ENCODE measurements at regions not wholly inside any gene's neighbourhood (a gene's known extent, or its start where the extent isn't known, plus 50 kb on each side); places are given as distances from the start of the nearest gene placed in this dataset.
"Not testable (repeated sequence)": the region's sequence is repeated elsewhere in the genome, so short reads cannot be mapped to it uniquely, and the experiment has no call there.

DNA sequence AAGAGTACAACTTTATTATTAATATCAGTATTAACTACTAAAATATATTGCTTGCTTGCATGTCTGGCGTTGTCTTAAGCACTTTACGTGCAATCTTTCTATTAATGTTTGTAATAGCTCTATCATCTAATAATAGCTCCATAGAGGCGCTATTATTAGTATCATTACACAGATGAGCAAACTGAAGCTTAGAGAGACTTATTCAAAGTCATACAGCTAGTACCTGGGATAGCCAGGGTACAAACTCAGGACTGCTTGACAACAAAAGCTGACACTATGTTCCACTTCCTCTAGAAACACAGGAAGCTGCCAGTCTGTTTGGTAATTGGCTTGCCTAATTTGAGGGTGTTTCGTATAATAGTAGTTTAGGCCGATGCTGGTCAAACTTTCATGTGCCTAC, 523.2 kb downstream of the RMST start:
- no peak for DNase-seq (ENCODE audit: low spot score)

DNA sequence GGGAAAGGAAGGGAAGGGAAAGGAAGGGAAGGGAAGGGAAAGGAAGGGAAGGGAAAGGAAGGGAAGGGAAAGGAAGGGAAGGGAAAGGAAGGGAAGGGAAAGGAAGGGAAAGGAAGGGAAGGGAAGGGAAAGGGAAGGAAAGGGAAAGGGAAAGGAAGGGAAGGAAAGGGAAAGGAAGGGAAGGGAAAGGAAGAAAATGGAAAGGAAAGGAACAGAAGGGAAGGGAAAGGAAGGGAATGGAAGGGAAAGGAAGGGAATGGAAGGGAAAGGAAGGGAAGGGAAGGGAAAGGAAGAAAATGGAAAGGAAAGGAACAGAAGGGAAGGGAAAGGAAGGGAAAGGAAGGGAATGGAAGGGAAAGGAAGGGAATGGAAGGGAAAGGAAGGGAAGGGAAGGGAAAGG, 526.0 kb downstream of the RMST start:
- DNase-seq (ENCODE audit: low spot score) = not testable (repeated sequence)

DNA sequence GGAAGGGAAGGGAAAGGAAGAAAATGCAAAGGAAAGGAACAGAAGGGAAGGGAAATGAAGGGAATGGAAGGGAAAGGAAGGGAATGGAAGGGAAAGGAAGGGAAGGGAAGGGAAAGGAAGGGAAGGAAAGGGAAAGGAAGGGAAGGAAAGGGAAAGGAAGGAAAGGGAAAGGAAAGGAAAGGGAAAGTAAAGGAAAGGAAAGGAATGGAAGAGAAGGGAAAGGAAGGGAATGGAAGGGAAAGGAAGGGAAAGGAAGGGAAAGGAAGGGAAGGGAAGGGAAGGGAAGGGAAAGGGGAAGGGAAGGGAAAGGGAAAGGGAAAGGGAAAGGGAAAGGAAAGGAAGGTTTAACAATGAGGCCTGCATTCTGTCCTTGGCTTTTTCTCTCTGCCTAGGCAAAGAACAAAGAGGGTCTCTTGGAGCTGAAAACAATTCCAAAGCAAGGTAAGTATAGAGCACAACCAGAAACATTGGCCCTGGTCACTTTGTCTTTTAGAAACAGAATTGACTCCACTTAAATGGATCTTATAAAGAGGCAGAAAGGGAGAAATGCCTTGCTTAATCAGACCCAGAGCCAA, 525.9 kb upstream of the TMPO start:
- no peak for DNase-seq (ENCODE audit: low spot score)

DNA sequence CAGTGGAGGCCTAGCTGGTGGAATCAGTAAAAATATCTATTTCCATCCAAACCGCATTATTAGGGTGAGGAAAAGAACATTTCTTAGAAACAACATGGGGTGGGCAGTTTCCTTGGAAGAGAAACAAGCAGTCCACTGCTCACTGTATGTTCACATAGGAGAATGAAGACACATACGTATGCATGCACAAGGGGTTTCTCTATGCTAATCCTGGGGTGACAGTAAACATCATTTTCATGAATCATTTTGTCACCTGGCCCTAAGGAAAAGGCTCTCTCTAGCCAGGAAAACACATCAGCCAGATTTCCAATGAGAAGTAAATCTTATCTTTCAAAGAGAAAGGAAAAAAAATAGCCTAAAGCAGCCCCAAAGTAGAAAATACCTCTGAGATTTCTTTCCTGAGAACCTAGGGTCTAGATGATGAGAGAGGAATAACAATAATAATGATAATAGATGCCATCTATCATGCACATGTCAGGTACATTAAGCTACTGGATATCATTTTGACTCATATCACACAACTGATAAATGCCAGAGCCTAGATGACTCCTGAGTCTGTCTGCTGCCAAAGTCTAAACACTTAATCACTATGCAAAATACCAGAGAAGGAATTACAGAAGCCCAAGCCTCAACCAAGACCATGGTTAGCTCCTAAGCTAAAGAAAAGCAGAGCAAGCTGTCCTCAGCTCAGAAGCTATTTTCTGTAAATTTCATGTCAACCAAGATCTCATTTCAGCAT, 520.5 kb upstream of the TMPO start:
- no peak for DNase-seq (ENCODE audit: low spot score)

DNA sequence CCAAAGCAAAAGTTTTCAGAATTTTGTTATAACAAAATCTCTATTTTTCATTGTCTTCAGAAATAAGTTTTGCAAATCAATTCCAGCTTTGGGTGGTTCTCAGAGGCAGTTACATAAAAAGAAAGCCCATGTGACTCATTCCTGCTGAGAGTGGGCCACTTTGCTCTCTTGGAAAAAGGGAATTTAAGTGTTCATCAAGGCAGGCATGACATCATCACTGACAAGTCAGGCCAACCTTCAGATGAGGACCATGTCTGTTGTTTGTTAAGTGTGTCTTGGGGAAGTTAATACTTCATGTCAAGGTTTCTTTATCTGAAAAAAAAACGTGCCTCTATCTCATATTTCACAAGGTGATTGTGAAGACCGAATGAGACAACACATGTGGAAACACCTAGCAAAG, 519.8 kb upstream of the TMPO start:
- DNase-seq (ENCODE audit: low spot score) = no peak

DNA sequence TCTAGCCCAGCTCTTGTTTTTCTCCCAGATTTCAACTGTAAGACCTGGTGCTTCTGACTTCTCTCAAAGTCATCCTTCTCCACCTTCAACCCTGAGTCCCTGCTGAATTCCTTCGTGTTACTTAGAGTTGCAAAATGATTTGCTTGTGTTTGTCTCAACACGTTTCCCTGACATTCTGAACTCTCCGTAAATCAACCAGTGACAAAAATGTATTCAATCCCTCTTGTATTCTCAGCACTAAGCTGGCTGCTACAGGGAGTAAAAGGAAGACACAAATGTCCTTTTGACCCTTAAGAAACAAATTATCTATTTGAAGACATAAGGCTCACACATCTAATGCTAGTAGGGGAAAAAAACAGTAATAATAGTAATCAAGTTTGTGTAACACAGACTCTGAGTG, 514.0 kb upstream of the TMPO start:
- no peak for DNase-seq (ENCODE audit: low spot score)

DNA sequence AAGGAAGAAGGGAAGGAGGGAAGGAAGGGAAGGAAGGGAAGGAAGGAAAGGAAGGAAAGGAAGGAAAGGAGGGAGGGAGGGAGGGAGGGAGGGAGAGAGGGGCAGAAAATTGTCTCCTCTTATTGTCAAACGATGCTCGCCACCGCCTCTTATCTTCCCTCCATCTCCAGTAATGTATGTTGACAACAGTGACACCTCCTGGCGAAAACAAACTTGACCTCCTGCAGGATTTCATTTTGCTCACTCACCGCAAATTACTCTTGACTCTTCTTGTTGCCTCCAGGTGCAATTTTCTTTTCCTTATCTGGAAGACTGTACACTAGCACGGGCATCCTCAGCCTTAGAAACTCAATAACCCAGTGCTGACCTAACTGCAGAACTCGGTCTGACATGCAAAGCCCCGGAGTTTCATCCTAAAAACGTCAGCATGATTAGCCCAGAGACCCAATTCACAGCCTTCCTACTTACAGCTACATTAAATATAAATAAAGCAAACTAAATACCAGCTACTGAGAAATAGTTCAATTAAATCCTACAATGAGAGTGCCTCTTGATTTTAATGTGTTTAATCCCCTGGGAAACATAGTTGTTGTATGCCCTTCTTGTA, 512.4 kb upstream of the TMPO start:
- no peak for DNase-seq (ENCODE audit: low spot score)

DNA sequence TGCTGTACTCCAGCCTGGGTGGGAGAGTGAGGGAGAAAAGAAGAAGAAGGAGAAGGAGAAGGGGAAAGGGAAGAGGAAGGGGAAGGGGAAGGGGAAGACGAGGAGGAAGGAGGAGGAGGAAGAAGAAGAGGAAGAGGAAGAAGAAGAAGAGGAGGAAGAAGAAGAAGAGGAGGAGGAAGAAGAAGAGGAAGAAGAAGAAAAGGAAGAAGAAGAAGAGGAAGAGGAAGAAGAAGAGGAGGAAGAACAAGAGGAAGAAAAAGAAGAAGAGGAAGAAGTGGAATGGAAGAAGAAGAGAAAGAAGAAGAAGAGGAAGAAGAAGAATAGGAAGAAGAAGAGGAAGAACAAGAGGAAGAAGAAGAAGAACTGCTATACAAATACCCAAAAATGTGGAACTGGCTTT, 507.4 kb upstream of the TMPO start:
- DNase-seq (ENCODE audit: low spot score) = no peak

DNA sequence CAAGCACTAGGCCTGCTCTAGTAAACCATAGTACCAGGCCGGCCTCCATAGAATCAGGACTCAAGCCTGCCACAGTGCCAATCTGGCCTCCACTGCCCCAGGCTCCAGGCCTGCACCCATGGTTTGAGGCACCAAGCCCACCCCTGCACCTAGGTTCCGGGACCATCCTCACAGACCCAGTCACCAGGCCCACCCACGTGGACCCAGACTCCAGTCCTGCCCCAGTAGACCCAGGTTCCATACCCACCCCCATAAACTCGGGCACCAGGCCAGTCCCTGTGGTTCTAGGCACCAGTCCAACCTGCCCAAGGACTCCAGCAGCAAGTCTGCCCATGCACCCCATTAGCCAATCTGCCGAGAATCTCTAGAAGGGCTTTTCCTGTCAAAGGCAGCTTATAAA, 501.8 kb upstream of the TMPO start:
- DNase-seq (ENCODE audit: low spot score) = no peak

DNA sequence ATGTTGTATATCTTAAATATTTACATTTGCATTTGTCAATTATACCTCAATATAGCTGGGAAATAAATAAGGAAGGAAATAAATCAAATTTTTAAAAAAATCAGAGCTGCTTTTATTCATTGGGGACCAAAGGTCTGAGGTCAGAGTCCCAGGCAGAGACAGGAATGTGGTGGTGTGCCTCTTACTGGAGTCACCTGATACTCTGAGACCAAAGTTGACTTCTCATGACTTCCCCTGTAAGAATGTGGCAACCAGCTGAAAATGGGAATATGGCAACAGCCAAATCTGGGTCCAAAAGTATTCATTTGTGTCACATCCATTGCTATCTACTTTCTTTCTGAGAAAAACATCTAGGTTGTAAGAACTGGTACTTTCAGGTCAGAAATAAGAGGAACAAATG, 496.6 kb upstream of the TMPO start:
- no peak for DNase-seq (ENCODE audit: low spot score)

DNA sequence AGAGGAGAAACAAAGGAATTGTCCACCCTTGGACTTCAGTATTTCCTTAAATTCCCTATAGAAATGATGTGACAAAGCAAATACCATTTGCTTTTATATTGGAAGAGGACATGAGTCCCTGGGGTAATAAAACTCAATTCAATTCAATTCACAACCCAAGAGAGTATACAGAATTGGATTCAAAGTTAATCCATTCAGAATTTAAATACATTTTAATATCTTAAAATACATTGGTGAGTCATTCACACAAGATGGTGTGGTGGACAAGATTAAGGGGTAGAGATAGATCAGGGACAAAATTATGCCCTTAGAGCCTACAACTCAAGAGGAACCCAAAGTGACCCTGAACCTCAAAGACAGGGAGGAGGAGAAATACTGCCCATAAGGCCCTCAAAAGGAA, 495.0 kb upstream of the TMPO start:
- no peak for DNase-seq (ENCODE audit: low spot score)

DNA sequence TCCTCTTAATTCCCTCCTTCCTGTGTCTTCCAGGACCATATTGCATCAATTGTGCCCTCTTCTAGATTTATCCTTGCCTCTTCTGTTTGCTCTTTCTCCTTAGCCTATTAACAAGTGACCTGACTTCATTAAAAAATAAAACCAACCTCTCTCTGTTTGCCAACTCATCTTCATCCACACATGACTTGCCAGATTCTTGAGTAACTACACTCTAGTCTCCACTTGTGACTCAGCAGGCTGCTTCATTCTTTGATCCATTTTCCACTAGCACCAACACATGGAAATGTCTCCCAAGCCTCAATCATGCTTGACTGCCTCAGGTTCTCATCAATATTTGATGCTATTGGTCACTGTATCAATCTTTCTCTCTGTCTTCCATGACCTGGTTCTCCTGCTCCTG, 492.4 kb upstream of the TMPO start:
- no peak for DNase-seq (ENCODE audit: low spot score)

DNA sequence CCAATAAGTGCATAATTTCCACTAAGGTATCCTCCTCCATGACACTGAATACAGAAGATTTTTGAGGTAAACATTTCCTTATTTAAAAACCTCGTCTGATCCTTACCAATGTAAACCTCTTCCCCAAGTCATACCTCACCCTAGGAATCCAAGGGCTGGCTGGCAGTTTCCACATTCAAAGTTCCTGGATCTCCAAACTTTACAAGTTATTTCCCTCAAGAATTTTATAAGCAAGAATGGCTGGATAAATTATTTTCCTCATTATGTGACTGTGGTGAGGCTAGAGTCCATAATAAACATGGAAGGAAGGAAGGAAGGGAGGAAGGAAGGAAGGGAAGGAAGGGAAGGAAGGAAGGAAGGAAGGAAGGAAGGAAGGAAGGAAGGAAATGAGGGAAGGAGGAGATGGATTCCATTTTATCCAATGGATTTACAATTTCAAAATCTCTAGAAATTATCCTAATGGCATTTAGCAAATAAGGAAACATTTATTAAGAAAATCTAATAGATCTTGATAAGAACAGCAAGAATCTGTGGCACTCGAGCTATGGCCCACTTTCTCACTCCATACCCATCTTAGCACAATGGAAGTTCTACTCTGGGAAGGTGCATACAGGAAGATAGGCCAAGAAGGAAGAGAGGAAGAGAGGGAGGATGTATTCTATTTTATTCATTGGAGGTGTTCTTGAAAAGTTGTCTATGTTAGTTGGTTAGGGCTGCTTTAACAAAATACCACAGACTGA, 477.8 kb upstream of the TMPO start:
- no peak for DNase-seq (ENCODE audit: low spot score)

DNA sequence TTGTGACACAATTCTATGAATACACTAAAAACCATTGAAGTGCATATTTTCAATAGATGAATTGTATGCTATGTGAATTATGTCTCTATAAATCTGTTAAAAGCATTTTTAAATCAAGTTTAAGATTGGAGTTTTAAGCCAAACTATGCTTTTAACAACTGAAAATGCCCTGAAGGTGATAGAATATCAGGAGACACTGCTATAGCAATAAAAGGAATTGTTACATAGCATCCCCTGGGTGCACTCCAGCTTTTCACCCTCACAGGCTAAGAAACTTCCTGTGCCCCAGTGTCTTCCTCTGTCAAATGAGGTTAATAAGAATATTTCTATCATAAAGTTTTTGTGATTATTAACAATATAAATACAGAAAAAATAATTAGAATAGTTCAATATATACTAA, 472.7 kb upstream of the TMPO start:
- DNase-seq (ENCODE audit: low spot score) = no peak

DNA sequence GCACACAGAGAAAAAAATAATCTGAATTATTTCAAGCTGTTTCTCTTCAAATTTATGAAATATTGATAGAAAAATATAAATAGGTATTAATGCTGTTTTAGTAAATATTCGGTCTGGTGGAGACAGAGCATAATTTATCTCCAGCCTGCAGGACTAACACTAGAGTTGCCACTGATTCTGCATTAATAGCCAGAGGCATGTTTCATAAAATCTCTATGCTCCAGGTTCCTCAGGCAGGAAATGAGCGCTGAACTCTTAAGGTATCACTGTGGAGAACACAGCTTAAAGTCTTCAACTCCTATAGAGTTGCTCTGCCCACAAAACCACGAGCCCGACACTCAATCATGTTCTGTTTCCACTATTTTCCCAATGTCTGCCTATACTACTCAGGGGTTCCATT, 470.0 kb upstream of the TMPO start:
- no peak for DNase-seq (ENCODE audit: low spot score)

DNA sequence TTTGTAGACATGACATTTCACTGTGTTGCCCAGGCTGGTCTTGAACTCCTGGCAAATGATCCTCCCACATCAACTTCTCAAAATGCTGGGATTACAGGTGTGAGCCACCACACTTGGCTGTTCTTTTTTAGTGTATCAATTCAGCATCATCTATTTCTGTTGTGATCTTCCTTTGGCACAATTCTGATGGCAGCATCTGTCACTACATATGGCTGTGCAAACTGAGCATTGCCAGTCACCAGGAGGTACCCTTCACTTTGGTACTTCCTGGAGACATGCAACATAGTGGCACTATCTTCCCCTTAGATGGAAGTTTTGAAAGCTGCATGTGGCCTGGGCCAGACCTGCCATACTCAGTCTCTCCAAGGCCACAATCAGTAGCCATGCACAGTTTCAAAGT, 467.1 kb upstream of the TMPO start:
- no peak for DNase-seq (ENCODE audit: low spot score)

DNA sequence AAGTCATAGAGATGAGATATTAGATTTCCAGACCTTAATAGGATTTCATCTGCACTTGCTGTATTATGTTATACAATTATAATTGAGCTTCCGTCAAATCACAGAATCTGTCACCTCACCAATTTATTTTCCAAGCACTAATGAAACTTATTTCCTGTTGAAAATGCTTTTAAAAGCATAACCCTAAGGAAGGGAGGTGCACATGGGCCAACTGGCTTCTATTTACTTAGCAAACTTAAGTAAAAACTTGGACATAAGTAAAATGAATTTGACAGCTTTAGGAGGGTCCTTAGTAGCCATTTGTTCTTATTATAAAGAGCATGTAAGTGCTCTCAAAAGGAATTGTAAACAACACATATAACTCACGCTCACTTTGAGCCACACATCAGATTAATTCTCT, 462.2 kb upstream of the TMPO start:
- DNase-seq (ENCODE audit: low spot score) = no peak

DNA sequence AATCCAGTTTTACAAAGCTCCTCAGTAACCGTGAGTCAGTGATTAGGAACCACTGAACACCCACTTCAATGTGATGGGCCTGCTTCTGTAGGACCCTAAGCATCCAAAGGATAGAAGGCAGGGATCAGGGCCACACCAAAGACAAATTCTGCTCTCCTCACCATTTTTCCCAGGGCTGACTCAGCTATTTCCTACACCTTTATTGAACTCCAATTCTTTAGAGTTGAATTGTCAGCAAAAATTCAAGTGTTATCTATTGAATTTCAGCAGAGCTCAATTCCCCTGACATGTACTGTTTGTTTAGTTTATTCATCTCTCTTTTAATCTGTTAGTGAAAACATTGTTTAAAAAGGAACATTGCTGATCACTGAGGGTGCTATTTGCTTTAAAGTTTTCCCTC, 457.7 kb upstream of the TMPO start:
- DNase-seq (ENCODE audit: low spot score) = no peak

DNA sequence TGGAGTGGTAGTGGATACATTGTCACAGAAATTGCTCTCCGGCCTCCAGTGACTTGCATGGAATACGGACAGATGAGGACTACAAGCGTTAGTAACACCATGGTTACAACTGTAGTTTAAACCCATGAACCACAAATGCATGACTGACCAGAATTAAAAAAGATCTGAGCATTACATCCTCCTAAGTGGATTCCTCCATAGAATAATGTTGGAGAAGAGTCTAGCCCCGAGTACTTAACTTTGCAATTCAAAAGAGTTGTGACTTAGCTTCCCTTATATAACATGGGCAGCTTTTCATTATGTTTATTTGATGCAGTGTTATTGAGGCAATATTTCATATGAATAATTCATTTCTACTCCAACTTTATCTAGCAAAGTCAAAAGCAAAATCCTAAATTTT, 457.2 kb upstream of the TMPO start:
- DNase-seq (ENCODE audit: low spot score) = no peak

DNA sequence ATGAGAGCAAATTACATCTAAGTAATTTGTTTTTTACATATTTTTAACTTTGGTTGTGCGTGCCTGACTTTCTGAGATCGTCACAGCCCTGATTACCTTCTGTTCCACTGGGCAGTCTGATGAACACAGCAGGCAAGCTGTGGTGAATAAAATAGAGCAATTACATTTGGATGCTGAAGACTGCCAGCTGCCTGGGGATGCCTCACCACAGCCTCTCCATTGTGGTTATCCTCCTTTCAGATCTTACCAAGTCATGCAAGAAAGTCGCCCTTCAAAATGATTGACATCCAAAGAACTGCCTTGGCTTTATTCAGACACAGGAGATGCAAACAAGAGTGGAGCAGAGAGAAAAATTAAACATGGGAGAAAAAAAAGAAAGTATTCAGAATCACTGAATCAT, 456.6 kb upstream of the TMPO start:
- DNase-seq (ENCODE audit: low spot score) = no peak

DNA sequence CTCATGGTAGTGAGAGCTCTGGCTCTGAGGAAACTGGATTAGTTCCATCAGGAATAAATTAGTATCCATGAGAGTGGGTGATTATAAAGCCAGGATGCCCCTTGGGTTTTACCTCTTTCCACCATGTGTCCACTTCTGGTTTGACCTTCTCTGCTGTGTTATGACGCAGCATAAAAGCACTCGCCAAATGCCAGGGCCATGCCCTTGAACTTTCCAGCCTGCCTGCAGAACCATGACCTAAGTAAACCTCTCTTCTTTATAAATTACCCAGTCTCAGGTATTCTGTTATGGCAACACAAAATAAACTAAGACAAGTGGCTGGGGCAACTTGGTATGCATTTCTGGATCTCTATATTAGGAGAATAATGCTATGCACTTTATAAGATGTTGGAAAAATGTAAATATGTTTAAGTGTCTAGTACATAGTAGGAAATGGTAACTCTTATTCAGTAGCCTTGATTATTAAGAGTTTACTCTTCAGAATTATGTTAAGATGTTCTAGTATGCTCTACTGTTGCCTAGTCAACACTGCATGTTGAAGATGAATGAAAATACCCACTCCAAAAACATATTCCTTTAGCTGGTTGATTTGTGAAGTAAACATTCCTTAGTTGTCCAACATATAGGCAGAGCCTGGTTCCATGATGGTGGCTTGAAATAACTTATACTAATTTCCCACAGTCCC, 455.6 kb upstream of the TMPO start:
- no peak for DNase-seq (ENCODE audit: low spot score)

DNA sequence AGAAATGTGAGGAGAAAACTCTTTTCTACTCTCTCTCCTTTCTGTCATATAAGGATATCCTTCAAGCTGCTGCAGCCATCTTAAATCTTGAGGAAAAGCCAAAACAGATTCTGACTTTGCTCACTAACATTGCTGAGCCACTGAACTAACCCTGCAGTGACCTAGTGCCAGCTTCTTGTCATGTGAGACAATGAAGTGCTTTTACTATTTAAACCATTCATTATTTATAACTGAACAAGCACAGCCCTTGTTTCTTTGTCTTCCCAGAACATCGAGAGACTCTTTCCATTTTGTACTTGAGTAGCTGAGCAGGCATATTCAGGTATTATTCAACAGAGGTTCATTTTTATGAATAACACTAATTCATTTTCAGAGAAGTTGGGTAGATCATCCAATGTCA, 455.0 kb upstream of the TMPO start:
- no peak for DNase-seq (ENCODE audit: low spot score)
